ENCODE measurements at regions not wholly inside any gene's neighbourhood (a gene's known extent, or its start where the extent isn't known, plus 50 kb on each side); places are given as distances from the start of the nearest gene placed in this dataset.

- SMC1A ChIA-PET (ENCODE audit: uncharacterized antibody, unreplicated experiment) = no interaction called here
- H3K79me2 ChIP-seq (ENCODE audit: control insufficient read depth, insufficient read depth, low read length) = no peaks in the 10 kb centered on the region
These were observed 223.7 kb downstream of the SNX10 start for GRCh38 chr7:26515314-26515842.

More at GRCh38 chr7:26515314-26515842, 223.7 kb downstream of the SNX10 start:
- H3K4me3 ChIP-seq = no peak overlapping the region
- no peak overlapping the region for H3K4me2 ChIP-seq (ENCODE audit: control insufficient read depth, insufficient read depth)
- H3K27me3 ChIP-seq (replicated peaks in 1 of 2; ENCODE audit: control insufficient read depth in 2 of 2, insufficient read depth in 2 of 2, low read length in 1 of 2) = no peaks in the 10 kb centered on the region; a peak in 1 of 4 replicates
- no peaks in the 10 kb centered on the region for H3K36me3 ChIP-seq (ENCODE audit: control insufficient read depth in 2 of 2, insufficient read depth in 2 of 2, low read length in 1 of 2)
- H3K27ac ChIP-seq (ENCODE audit: control insufficient read depth, insufficient read depth) = no peak overlapping the region
- no peaks in the 10 kb centered on the region for H3K9me3 ChIP-seq (replicated peaks; ENCODE audit: control insufficient read depth, insufficient read depth, low read length)
- H3K9ac ChIP-seq (ENCODE audit: control insufficient read depth, insufficient read depth, low read length) = no peak overlapping the region
- intact Hi-C loops (cut with micrococcal nuclease; ENCODE audit: unreplicated experiment) = no loop called here
- no peak for DNase-seq (ENCODE audit: low read depth, low spot score)
- FAIRE-seq = no peak
- ATAC-seq = no peak
- no TSS peak for BruUV-seq (replicated peaks)
- no peaks in the 10 kb centered on the region for H3K4me1 ChIP-seq (ENCODE audit: control insufficient read depth, insufficient read depth, low read length)
- RAD21 ChIA-PET (ENCODE audit: unreplicated experiment) = no interaction called here
- in situ Hi-C loops (cut with MboI) = loop anchor here (25.0 kb wide), 1 partner anchor 253 kb away; no protein-coding TSS in a partner anchor
- CTCF ChIA-PET = interaction anchor here (1.0 kb wide), 1 partner anchor 143 kb away, joined by 3 read pairs; no protein-coding TSS in a partner anchor
- H4K20me1 ChIP-seq (ENCODE audit: control insufficient read depth, insufficient read depth) = no peaks in the 10 kb centered on the region
- no peak overlapping the region for H2AFZ ChIP-seq (ENCODE audit: control insufficient read depth, low read depth, low read length)
- 44% methylated on average over 8 of the region's 8 CpGs for WGBS (ENCODE audit: insufficient coverage, insufficient replicate concordance, low lambda C conversion rate, missing lambda C conversion rate)
- TF ChIP-seq, protein P1, sequence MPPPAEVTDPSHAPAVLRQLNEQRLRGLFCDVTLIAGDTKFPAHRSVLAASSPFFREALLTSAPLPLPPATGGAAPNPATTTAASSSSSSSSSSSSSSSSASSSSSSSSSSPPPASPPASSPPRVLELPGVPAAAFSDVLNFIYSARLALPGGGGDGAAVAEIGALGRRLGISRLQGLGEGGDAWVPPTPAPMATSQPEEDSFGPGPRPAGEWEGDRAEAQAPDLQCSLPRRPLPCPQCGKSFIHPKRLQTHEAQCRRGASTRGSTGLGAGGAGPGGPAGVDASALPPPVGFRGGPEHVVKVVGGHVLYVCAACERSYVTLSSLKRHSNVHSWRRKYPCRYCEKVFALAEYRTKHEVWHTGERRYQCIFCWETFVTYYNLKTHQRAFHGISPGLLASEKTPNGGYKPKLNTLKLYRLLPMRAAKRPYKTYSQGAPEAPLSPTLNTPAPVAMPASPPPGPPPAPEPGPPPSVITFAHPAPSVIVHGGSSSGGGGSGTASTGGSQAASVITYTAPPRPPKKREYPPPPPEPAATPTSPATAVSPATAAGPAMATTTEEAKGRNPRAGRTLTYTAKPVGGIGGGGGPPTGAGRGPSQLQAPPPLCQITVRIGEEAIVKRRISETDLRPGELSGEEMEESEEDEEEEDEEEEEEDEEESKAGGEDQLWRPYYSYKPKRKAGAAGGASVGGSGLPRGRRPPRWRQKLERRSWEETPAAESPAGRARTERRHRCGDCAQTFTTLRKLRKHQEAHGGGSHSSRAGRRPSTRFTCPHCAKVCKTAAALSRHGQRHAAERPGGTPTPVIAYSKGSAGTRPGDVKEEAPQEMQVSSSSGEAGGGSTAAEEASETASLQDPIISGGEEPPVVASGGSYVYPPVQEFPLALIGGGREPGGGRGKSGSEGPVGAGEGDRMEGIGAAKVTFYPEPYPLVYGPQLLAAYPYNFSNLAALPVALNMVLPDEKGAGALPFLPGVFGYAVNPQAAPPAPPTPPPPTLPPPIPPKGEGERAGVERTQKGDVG (CRISPR knock-in tag; IDR thresholded peaks at IDR 0.05) = no peak
- TF ChIP-seq PML (IDR thresholded peaks at IDR 0.05; ENCODE audit: low read length) = no peak
- no peak for TF ChIP-seq E2F4 (IDR thresholded peaks at IDR 0.05; ENCODE audit: low read depth, low read length)
- no peak for TF ChIP-seq ATF3 (IDR thresholded peaks at IDR 0.05; ENCODE audit: borderline replicate concordance, extremely low read depth, low read depth, low read length)
- no peak for TF ChIP-seq RUNX3 (IDR thresholded peaks at IDR 0.05; ENCODE audit: low read length)
- TF ChIP-seq, protein P2, sequence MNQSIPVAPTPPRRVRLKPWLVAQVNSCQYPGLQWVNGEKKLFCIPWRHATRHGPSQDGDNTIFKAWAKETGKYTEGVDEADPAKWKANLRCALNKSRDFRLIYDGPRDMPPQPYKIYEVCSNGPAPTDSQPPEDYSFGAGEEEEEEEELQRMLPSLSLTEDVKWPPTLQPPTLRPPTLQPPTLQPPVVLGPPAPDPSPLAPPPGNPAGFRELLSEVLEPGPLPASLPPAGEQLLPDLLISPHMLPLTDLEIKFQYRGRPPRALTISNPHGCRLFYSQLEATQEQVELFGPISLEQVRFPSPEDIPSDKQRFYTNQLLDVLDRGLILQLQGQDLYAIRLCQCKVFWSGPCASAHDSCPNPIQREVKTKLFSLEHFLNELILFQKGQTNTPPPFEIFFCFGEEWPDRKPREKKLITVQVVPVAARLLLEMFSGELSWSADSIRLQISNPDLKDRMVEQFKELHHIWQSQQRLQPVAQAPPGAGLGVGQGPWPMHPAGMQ (IDR thresholded peaks at IDR 0.05; ENCODE audit: borderline replicate concordance) = no peak
- TF ChIP-seq SMAD1 (IDR thresholded peaks at IDR 0.05; ENCODE audit: low read depth, partially characterized antibody) = no peak
- TF ChIP-seq MTA3 (IDR thresholded peaks at IDR 0.05; ENCODE audit: borderline replicate concordance, low read length) = no peak
- POLR2A ChIA-PET = no interaction called here

All from GM12878 (cell line).